HG03571 (cell line): ENCODE measurements at regions not wholly inside any gene's neighbourhood (a gene's known extent, or its start where the extent isn't known, plus 50 kb on each side); places are given as distances from the start of the nearest gene placed in this dataset.

Experiments
- ATAC-seq: cut with Tn5 transposase; IDR thresholded peaks from one replicate; pipeline ENCODE4 v1.9.1; 2021; ENCODE audit not compliant: unreplicated experiment

- ATAC-seq = no peak
Observed at GRCh38 chr14:71588576-71589215, 343.5 kb upstream of the RGS6 start.

DNA sequence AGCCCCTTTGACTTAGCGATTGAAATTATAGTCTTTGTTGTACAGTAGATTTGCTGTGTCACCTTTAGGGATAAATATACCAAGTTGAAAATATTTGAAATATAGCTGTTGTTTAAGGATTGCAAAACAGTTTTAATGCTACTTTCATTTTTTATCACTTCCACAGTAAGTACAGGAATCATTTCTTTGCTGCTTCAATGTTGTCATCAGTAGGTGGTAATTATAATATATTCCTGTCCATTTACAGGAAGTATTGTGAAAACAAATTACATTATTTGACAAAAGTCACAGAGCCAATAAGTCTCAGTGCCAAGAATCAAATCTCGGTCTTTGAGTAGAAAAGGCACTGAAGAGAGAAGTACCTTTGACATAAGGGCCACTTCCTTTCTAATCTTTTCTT lies 342.6 kb upstream of the RGS6 start:
- ATAC-seq = no peak

GRCh38 chr14:71590131-71590530 lies 342.1 kb upstream of the RGS6 start:
- ATAC-seq = no peak

DNA sequence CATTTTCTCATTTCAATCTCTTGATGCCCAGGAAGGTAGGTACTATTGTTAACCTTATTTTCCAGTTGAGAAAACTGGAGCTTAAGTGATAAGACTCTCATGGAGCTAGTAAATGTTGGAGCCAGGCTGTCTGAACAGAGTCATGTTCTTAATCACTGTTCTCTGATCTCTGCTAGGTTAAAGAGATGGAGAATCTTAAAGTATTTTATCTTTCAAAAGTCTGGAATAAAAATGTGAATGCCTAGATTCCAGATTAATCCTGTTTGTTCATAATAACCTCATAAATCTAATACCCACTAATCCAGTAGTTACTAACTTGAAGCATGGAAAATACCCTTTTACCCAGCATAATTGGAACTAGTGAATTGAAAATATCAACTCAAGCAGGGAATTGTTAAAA lies 341.0 kb upstream of the RGS6 start:
- ATAC-seq = no peak

GRCh38 chr14:71591929-71592328 lies 340.3 kb upstream of the RGS6 start:
- ATAC-seq = no peak

DNA sequence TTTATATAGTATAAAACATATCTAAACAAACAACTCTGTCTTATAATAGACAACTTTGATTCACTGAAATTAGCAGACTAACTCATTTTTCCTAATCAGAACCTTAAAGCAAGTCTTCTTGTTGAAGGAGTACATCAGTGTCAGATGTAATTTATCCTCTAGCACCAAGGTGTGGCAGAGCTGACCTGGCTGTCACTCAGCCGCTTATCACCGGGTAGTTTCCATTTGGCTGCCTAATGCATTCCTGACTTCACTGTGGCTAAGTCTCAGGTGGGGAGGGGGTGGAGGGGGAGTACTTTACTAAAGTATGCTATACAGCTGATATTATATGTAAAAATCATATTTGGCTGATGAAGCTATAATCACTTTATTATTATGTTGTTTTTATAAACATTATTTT lies 339.9 kb upstream of the RGS6 start:
- no peak for ATAC-seq

- ATAC-seq = no peak
Observed at GRCh38 chr14:71593966-71594365, 338.3 kb upstream of the RGS6 start.

DNA sequence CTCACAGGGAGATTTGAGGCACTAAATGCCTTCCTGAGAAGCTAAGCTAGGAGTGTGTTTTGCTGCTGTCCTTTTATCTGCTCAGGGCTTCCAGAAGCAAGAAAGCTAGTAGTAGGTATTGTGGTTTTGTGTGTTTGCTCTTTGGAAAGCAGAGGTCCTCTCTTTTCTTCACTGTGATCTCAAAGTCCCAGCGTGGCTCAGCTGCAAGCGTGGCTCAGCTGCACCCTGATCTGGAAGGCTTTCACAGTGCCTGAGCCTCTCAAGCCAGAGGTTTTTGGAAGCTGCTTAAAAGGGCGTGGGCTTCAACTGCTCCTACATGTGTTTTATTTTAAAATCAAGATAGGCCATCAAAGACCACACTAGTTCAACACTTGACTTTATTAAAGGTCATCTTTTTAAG lies 337.4 kb upstream of the RGS6 start:
- ATAC-seq = no peak

DNA sequence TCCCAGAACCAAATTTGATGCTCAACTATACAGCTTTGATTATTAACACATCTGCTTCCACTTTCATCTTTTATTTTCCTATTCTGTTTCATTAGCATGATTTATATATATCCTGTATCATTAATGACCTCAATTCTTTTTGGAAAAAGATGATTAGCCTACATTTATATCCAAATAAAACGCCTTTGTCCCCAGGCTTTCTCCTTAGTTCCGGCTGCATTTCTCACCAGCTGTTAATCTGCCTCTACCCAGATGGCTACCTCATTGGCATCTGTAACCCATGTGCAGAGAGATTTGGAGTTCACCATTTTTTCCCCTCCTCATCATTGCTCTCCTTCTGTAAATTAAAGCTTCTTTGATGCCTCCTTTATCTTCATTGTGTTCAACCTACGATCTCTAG lies 336.8 kb upstream of the RGS6 start:
- ATAC-seq = no peak

GRCh38 chr14:71597287-71597920 lies 334.8 kb upstream of the RGS6 start:
- no peak for ATAC-seq

DNA sequence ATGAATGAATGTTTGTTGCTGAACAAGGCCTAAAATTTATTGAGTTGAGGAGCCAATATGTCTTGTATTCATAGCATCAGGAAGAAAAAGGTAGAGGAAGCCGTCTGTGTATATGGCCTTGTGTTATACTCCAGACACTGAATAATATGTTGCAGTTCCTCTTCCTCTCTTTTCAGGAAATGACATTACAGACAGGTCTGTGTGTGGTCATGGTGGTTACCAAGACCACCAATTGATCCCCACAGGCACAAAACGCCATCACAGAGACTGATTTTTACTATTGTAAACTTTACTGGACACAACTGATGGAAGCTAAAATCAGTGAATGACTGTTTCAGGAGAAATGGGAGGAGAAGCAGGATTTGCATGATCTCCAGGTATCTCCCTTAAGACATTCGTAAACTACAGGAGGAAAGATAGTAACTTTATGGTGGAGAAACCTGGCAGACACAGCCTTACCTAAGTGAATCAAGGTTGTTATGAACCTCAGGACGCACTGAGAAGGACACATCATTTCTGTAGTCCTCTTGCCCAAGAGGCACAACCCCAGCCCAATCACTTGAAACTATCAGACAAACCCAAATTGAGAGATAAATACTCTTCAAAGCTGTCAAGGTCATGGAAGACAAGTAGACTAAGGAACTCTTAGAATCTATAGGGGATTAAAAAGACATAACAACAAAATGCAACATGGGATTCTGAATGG lies 334.1 kb upstream of the RGS6 start:
- peak; percentile 77 for ATAC-seq

DNA sequence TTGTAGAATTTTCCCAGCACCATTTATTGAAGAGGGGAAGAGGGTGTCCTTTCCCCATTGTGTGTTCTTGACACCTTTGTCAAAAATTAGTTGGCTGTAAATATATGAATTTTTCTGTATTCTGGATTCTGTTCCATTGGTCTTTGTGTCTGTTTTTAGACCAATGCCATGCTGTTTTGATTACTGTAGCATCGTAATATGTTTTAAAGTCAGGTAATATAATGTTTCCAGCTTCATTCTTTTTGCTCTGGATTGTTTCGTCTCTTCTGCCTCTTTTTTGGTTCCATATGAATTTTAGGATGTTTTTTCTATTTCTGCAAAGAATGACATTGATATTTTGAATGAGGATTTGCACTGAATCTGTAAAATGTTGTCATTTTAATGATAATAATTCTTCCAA lies 331.9 kb upstream of the RGS6 start:
- no peak for ATAC-seq

- ATAC-seq = no peak
Observed at GRCh38 chr14:71602524-71602923, 329.7 kb upstream of the RGS6 start.

DNA sequence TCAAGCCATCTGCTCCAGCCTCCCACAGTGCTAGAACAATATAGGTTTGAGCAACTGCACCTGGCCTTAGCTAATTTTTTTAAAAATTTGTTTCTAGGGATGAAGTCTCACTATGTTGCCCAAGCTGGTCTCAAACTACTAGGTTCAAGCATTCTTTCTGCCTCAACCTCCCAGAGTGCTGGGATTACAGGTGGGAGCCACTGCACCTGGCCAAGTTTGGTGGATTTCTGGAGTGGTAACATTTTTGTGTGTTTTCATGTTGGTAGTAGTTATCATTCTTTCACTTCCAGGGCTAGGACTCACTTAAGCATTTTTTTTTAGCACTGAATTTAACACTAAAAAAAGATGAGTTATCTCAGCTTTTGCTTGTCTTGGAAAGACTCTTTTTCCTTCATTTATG lies 328.0 kb upstream of the RGS6 start:
- no peak for ATAC-seq

GRCh38 chr14:71606064-71606463 lies 326.2 kb upstream of the RGS6 start:
- no peak for ATAC-seq

DNA sequence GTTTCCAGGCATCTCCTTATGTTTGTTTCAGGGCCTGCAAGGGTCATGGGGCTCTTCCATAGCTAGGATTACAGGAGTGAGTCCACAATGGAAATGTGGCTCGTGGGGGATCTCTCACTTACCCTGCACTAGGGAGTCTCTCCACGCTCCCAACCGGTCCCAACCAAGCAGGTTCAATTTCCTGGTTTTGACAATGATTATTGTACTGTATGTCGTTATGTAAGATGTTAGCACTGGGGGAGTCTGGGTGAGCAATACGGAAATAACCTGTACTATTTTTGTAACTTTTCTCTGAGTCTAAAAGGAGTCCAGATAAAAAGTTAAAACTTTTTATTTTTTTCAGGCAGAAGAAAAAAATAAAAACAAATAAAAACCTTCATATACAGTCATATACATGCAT lies 325.7 kb upstream of the RGS6 start:
- no peak for ATAC-seq

- ATAC-seq = no peak
Observed at GRCh38 chr14:71607056-71607455, 325.2 kb upstream of the RGS6 start.

DNA sequence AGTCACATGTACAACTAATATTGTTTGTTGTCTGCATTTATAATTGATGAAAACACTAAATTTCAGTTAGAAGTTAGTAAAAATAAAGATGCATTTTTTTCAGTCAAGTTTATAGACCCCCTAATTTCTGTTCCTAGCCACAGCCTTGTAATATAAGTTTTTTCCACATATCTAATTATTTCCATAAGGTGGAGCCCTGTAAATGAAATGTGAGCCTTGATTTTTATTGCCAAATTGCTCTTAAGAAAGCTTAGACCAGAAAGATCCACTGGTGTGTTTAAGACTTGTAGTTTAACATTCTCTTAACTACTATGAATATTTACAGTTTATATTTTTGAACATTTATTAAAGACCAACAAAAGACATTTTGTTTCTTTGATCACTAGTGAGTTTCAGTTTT lies 322.1 kb upstream of the RGS6 start:
- ATAC-seq = no peak

GRCh38 chr14:71610797-71611196 lies 321.4 kb upstream of the RGS6 start:
- no peak for ATAC-seq

- ATAC-seq = no peak
Observed at GRCh38 chr14:71613168-71613567, 319.1 kb upstream of the RGS6 start.

DNA sequence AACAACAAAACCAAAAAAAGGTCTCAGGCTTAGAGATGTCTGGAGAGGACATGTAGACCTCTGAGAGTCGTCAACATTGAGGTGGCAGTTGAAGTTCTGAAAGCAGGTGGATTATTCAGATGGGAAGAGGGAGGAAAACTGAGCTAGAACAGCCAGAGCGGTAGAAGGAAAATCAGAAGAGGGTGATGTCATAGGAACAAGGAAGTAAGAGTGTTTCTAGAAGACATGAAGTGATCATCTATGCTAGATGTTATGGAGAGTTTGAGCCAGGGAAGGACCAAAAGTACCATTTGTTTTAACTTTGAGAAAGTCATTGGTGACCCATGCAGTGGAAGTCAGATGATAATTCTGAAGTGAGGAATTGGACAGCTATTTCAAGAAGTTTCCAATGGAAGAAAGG lies 316.2 kb upstream of the RGS6 start:
- ATAC-seq = no peak

DNA sequence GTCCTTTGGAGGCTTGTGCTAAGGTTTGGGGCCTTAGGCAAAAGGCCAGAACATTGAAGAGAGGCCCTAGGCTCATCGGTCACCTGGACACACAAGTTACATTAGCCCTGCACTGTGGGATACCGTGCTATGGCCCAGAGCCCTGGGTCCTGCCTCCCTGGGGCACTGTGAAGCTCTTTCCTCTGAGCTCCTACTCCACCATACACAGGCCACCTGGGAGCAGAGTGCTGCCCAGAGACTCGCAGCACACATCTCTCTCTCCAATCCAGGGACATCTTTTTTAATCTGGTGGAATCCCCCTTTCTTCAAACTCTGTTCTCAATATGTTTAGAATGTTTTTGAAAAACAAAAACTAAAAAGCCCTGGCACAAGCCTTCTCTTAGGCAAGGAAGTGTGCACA lies 314.2 kb upstream of the RGS6 start:
- ATAC-seq = no peak

DNA sequence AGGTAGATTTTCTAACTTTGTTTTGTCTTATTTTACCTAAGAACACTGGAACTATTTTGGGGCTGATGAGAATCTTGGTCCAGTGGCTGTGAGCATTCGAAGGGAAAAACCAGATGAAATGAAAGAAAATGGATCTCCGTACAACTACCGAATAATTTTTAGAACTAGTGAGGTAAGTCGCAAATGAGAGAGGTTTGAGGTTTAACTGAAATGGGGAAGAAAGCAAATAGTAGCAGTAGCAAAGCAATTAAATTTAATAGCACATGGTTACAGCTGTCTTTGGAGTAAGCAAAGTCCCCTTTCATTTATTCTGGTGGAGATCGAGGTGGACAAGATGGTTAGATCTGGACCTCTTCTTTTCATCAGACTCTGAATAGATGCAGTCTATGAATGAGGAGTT lies 313.5 kb upstream of the RGS6 start:
- no peak for ATAC-seq
